ENCODE measurements at regions not wholly inside any gene's neighbourhood (a gene's known extent, or its start where the extent isn't known, plus 50 kb on each side); places are given as distances from the start of the nearest gene placed in this dataset.

- TF ChIP-seq, protein P1, sequence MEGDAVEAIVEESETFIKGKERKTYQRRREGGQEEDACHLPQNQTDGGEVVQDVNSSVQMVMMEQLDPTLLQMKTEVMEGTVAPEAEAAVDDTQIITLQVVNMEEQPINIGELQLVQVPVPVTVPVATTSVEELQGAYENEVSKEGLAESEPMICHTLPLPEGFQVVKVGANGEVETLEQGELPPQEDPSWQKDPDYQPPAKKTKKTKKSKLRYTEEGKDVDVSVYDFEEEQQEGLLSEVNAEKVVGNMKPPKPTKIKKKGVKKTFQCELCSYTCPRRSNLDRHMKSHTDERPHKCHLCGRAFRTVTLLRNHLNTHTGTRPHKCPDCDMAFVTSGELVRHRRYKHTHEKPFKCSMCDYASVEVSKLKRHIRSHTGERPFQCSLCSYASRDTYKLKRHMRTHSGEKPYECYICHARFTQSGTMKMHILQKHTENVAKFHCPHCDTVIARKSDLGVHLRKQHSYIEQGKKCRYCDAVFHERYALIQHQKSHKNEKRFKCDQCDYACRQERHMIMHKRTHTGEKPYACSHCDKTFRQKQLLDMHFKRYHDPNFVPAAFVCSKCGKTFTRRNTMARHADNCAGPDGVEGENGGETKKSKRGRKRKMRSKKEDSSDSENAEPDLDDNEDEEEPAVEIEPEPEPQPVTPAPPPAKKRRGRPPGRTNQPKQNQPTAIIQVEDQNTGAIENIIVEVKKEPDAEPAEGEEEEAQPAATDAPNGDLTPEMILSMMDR (IDR thresholded peaks at IDR 0.05; ENCODE audit: poor library complexity, severe bottlenecking) = no peak
- TF ChIP-seq POLR2AphosphoS5 (IDR thresholded peaks at IDR 0.05) (no peak), EZH2 (IDR thresholded peaks at IDR 0.05; ENCODE audit: borderline replicate concordance, insufficient read depth, low read length, poor library complexity, severe bottlenecking) (no peak), RAD21 (conservative IDR thresholded peaks at IDR 0.05) (no peak)
- TF ChIP-seq, protein P2, sequence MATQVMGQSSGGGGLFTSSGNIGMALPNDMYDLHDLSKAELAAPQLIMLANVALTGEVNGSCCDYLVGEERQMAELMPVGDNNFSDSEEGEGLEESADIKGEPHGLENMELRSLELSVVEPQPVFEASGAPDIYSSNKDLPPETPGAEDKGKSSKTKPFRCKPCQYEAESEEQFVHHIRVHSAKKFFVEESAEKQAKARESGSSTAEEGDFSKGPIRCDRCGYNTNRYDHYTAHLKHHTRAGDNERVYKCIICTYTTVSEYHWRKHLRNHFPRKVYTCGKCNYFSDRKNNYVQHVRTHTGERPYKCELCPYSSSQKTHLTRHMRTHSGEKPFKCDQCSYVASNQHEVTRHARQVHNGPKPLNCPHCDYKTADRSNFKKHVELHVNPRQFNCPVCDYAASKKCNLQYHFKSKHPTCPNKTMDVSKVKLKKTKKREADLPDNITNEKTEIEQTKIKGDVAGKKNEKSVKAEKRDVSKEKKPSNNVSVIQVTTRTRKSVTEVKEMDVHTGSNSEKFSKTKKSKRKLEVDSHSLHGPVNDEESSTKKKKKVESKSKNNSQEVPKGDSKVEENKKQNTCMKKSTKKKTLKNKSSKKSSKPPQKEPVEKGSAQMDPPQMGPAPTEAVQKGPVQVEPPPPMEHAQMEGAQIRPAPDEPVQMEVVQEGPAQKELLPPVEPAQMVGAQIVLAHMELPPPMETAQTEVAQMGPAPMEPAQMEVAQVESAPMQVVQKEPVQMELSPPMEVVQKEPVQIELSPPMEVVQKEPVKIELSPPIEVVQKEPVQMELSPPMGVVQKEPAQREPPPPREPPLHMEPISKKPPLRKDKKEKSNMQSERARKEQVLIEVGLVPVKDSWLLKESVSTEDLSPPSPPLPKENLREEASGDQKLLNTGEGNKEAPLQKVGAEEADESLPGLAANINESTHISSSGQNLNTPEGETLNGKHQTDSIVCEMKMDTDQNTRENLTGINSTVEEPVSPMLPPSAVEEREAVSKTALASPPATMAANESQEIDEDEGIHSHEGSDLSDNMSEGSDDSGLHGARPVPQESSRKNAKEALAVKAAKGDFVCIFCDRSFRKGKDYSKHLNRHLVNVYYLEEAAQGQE (IDR thresholded peaks at IDR 0.05; ENCODE audit: borderline replicate concordance) = no peak
Measured at GRCh38 chr15:38059665-38060064, 125.2 kb downstream of the TMCO5A start.

All from neural cell (in vitro differentiated cells).